GM13976 (cell line): ENCODE measurements at regions not wholly inside any gene's neighbourhood (a gene's known extent, or its start where the extent isn't known, plus 50 kb on each side); places are given as distances from the start of the nearest gene placed in this dataset.

Experiments
- DNase-seq: peaks from one replicate; pipeline ENCODE4 v3.0.0; 2012; ENCODE audit warnings: low spot score
- CTCF ChIP-seq: IDR thresholded peaks from 2 replicates; pipeline ENCODE4 v1.5.1; 2012; ENCODE audit warnings: borderline replicate concordance, mild to moderate bottlenecking; ENCODE audit not compliant: insufficient read depth; ENCODE audit errors: extremely low read depth, missing control alignments, control extremely low read depth
- in situ Hi-C: fragments of 300-500 bp; cut with MboI; formaldehyde crosslinking; loops from one replicate; pipeline ENCODE4 v1.12.0; 2022; ENCODE audit warnings: low sequenced_read_pairs, mixed read lengths, inconsistent platforms; ENCODE audit not compliant: unreplicated experiment

DNA sequence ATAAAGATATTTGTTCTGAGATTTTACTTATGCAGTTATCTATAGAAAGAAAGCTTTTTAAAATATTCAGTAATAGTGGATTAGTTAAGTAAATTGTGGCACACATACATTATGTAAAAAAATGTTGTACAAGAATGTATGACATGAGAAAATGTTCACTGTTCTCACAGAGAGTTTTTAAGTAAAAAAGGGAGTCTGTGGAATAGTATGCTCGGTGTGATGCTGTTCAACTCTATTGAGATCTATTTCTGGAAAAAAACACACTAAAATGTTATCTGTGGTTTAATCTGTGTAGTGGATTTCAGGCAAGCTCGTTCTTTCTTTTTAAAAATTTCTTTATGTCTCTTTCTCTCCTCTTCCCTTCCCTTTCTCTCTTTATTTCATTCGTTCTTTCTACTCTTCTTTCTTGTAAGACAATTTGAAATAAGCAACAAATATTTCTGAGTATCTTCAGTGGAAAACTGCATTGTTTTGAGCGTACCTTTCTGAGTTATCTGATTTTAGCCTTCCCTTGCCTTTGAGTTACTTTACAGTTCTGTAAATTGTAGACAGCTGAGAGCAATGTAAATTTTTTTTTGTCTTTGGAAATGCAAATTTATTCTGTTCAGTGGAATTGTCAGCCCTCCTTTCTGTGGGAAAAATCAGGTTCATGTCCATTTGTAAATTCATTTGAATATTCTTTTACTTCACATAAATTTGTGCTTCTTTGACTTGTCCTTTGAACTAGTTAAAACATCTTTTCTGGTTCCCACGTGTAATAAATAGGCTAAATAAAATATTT, 229.0 kb upstream of the NOX3 start:
- in situ Hi-C loops = no loop called here
- TF ChIP-seq CTCF = no peak
- DNase-seq = no peak

- in situ Hi-C loops = no loop called here
- no peak for TF ChIP-seq CTCF
Measured at GRCh38 chr6:155678361-155678760, 222.7 kb upstream of the NOX3 start.

GRCh38 chr6:155676346-155676745, 220.7 kb upstream of the NOX3 start:
- in situ Hi-C loops = no loop called here
- TF ChIP-seq CTCF = no peak
- no peak for DNase-seq

More at GRCh38 chr6:155678361-155678760, 222.7 kb upstream of the NOX3 start:
- DNase-seq = no peak

- in situ Hi-C loops = no loop called here
- DNase-seq = no peak
- TF ChIP-seq CTCF = no peak
Measured at GRCh38 chr6:155670655-155671054, 215.0 kb upstream of the NOX3 start.

DNA sequence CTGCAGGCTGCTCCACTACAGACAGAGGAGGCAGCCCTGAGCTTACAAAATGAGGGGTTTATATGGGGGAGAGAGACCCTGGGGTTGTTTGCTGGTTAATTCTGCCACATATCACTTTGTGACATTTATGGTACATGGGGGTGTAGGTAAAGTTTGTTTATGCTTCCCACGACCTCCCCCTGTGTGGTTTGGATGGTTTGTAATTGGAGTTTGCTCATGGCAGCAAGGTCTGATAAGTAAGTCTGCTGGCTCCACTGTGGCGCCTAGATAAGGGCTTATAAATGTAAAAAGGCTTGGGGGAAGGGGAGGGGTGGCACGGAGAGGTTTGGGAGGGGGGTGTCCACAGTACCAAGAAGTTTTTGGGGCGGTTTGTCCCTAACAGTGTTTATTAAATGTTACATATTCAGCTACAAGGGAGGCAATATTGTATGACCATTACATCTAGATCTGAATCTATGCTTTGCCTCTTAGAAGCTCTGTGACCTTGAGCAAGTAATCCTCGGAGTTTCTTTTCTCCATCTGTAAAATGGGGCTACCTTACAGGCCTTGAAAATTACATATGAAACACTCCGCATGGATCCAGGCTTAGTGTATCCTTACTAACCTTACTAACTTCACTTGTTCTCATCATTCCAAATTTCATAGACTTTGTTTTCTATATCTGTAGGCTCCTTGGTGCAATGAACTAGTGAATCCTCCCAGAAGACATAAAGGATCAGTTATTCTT, 204.8 kb upstream of the NOX3 start:
- in situ Hi-C loops = no loop called here
- no peak for TF ChIP-seq CTCF
- no peak for DNase-seq

- no peak for TF ChIP-seq CTCF
- DNase-seq = no peak
- in situ Hi-C loops = no loop called here
Measured at GRCh38 chr6:155656024-155656423, 200.4 kb upstream of the NOX3 start.
